PC-3 (cell line): ENCODE measurements at regions not wholly inside any gene's neighbourhood (a gene's known extent, or its start where the extent isn't known, plus 50 kb on each side); places are given as distances from the start of the nearest gene placed in this dataset.

ENCODE experiments used
- CTCF ChIP-seq: fragments of 300-600 bp; sonication (generic); conservative IDR thresholded peaks from 2 replicates; pipeline ENCODE4 v1.5.1; 2017; ENCODE audit warnings: antibody characterized with exemption, low read depth, mild to moderate bottlenecking, low read length
- EZH2 ChIP-seq: fragments of 300-600 bp; sonication (generic); IDR thresholded peaks from one replicate; pipeline ENCODE4 v1.6.1; 2017; ENCODE audit warnings: antibody characterized with exemption, mild to moderate bottlenecking, low read length; ENCODE audit not compliant: unreplicated experiment
- EZH2phosphoT487 ChIP-seq: fragments of 300-600 bp; sonication (generic); IDR thresholded peaks from 2 replicates; pipeline ENCODE4 v1.6.1; 2018; ENCODE audit warnings: mild to moderate bottlenecking, antibody characterized with exemption, low read length, borderline replicate concordance

GRCh38 chr7:155228459-155228845 lies 69.2 kb upstream of the INSIG1 start:
- TF ChIP-seq CTCF (no peak), EZH2 (no peak), EZH2phosphoT487 (no peak)
